ENCODE measurements at regions not wholly inside any gene's neighbourhood (a gene's known extent, or its start where the extent isn't known, plus 50 kb on each side); places are given as distances from the start of the nearest gene placed in this dataset.
A peak's percentile ranks its signal among the peaks of the same experiment; 100 is the strongest.

- CTCF ChIA-PET = no interaction called here
- H3K4me1 Mint-ChIP-seq (ENCODE audit: insufficient read depth, unreplicated experiment) = peaks cover 7% of the 10 kb centered on the region
Observed at GRCh38 chr9:129472651-129473102, 148.2 kb downstream of the C9orf50 start.

GRCh38 chr9:129471201-129472019 is 149.5 kb downstream of the C9orf50 start:
- Mint-ChIP-seq H3K27ac (ENCODE audit: low read depth, unreplicated experiment) (peak overlapping the region; percentile 32), H3K36me3 (ENCODE audit: insufficient read depth, unreplicated experiment) (peaks cover 4% of the 10 kb centered on the region), H3K4me3 (ENCODE audit: unreplicated experiment) (no peak overlapping the region), H3K4me1 (ENCODE audit: insufficient read depth, unreplicated experiment) (peaks cover 9% of the 10 kb centered on the region), H3K9me3 (ENCODE audit: unreplicated experiment) (no peaks in the 10 kb centered on the region), H3K27me3 (ENCODE audit: insufficient read depth, unreplicated experiment) (no peaks in the 10 kb centered on the region)
- no peak for TF ChIP-seq CTCF (IDR thresholded peaks at IDR 0.05; ENCODE audit: unreplicated experiment)
- CTCF ChIA-PET = interaction anchor here (1.0 kb wide), 1 partner anchor 13 kb away, joined by 3 read pairs; no protein-coding TSS in a partner anchor
- no TSS peak for BruUV-seq (replicated peaks)
- no peak for DNase-seq (ENCODE audit: unreplicated experiment)
- intact Hi-C loops (cut with micrococcal nuclease) = no loop called here
- POLR2A ChIA-PET = interaction anchor here (0.6 to 2.0 kb wide), 3 partner anchors 11 to 1432 kb away, joined by 3 to 8 read pairs (median 4); no protein-coding TSS in a partner anchor

More at GRCh38 chr9:129472651-129473102, 148.2 kb downstream of the C9orf50 start:
- intact Hi-C loops (cut with micrococcal nuclease) = no loop called here
- no peak for TF ChIP-seq CTCF (IDR thresholded peaks at IDR 0.05; ENCODE audit: unreplicated experiment)
- no TSS peak for BruUV-seq (replicated peaks)
- no peak overlapping the region for H3K27ac Mint-ChIP-seq (ENCODE audit: low read depth, unreplicated experiment)
- no peak overlapping the region for H3K4me3 Mint-ChIP-seq (ENCODE audit: unreplicated experiment)
- H3K9me3 Mint-ChIP-seq (ENCODE audit: unreplicated experiment) = no peaks in the 10 kb centered on the region
- peaks cover 4% of the 10 kb centered on the region for H3K36me3 Mint-ChIP-seq (ENCODE audit: insufficient read depth, unreplicated experiment)
- no peak for DNase-seq (ENCODE audit: unreplicated experiment)
- POLR2A ChIA-PET = no interaction called here
- no peaks in the 10 kb centered on the region for H3K27me3 Mint-ChIP-seq (ENCODE audit: insufficient read depth, unreplicated experiment)

- no peak for DNase-seq (ENCODE audit: unreplicated experiment)
- BruUV-seq (replicated peaks) = no TSS peak
- intact Hi-C loops (cut with micrococcal nuclease) = no loop called here
- H3K4me1 Mint-ChIP-seq (ENCODE audit: insufficient read depth, unreplicated experiment) = peaks cover 19% of the 10 kb centered on the region
- H3K4me3 Mint-ChIP-seq (ENCODE audit: unreplicated experiment) = no peak overlapping the region
- no peaks in the 10 kb centered on the region for H3K9me3 Mint-ChIP-seq (ENCODE audit: unreplicated experiment)
- POLR2A ChIA-PET = interaction anchor here (0.9 to 2.0 kb wide), 3 partner anchors 10 to 292 kb away, joined by 3 to 8 read pairs (median 4); partner anchors contain the start of gene IER5L
- peaks cover 4% of the 10 kb centered on the region for H3K36me3 Mint-ChIP-seq (ENCODE audit: insufficient read depth, unreplicated experiment)
- no peak for TF ChIP-seq CTCF (IDR thresholded peaks at IDR 0.05; ENCODE audit: unreplicated experiment)
- H3K27ac Mint-ChIP-seq (ENCODE audit: low read depth, unreplicated experiment) = no peak overlapping the region
- CTCF ChIA-PET = interaction anchor here (0.7 kb wide), 1 partner anchor 283 kb away, joined by 3 read pairs; no protein-coding TSS in a partner anchor
- no peaks in the 10 kb centered on the region for H3K27me3 Mint-ChIP-seq (ENCODE audit: insufficient read depth, unreplicated experiment)
Observed at GRCh38 chr9:129469988-129470316, 150.9 kb downstream of the C9orf50 start.

GRCh38 chr9:129469188-129469987 is 151.5 kb downstream of the C9orf50 start:
- no peaks in the 10 kb centered on the region for H3K27me3 Mint-ChIP-seq (ENCODE audit: insufficient read depth, unreplicated experiment)
- H3K36me3 Mint-ChIP-seq (ENCODE audit: insufficient read depth, unreplicated experiment) = peaks cover 4% of the 10 kb centered on the region
- no peak for DNase-seq (ENCODE audit: unreplicated experiment)
- no peak overlapping the region for H3K4me3 Mint-ChIP-seq (ENCODE audit: unreplicated experiment)
- BruUV-seq (replicated peaks) = no TSS peak
- intact Hi-C loops (cut with micrococcal nuclease) = no loop called here
- no peaks in the 10 kb centered on the region for H3K9me3 Mint-ChIP-seq (ENCODE audit: unreplicated experiment)
- H3K27ac Mint-ChIP-seq (ENCODE audit: low read depth, unreplicated experiment) = no peak overlapping the region
- peaks cover 20% of the 10 kb centered on the region for H3K4me1 Mint-ChIP-seq (ENCODE audit: insufficient read depth, unreplicated experiment)
- no peak for TF ChIP-seq CTCF (IDR thresholded peaks at IDR 0.05; ENCODE audit: unreplicated experiment)
- CTCF ChIA-PET = interaction anchor here (0.7 kb wide), 1 partner anchor 283 kb away, joined by 3 read pairs; no protein-coding TSS in a partner anchor
- POLR2A ChIA-PET = interaction anchor here (0.9 to 2.0 kb wide), 3 partner anchors 9 to 291 kb away, joined by 3 to 8 read pairs (median 4); partner anchors contain the start of gene IER5L

All from MCF 10A (cell line).